IMR-90 (cell line): ENCODE measurements at regions not wholly inside any gene's neighbourhood (a gene's known extent, or its start where the extent isn't known, plus 50 kb on each side); places are given as distances from the start of the nearest gene placed in this dataset.

Experiments used
- CTCF ChIP-seq: conservative IDR thresholded peaks from 2 replicates; pipeline ENCODE4 v1.5.1; 2012; ENCODE audit warnings: mild to moderate bottlenecking, low read depth, low read length, improper control_type of control experiment
- ELK1 ChIP-seq: fragments of 150-350 bp; IDR thresholded peaks from 2 replicates; pipeline ENCODE4 v1.6.1; 2016; ENCODE audit warnings: low read depth, mild to moderate bottlenecking, low read length, moderate library complexity, borderline replicate concordance

DNA sequence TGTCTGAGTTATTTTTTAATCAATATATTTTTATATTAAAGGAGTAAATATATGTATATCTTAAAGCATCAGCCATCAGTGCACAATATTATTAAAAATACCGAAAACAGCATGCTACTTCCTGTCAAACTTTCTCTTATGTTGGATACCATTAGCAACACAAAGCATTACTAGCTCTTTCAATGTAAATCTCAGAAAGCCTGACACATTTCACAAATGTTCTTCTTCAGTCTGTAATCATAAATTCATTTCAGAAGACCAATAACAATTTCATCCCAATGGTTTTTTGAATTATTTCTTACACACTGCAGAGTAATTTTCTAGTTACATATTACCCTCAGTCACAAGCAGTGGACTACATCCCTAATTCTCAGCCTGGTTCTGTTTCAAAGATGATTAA is 226.9 kb downstream of the LRRK2 start:
- TF ChIP-seq ELK1 (no peak), CTCF (no peak)
